HepG2 (cell line): ENCODE measurements at regions not wholly inside any gene's neighbourhood (a gene's known extent, or its start where the extent isn't known, plus 50 kb on each side); places are given as distances from the start of the nearest gene placed in this dataset.
"Not testable (repeated sequence)": the region's sequence is repeated elsewhere in the genome, so short reads cannot be mapped to it uniquely, and the experiment has no call there.

Experiments used
- ATAC-seq: fragments of 200-7000 bp; cut with Tn5 transposase; 3 replicates; pipeline ENCODE4 v1.9.1; 2020; ENCODE audit warnings: mild to moderate bottlenecking, moderate library complexity
- BruUV-seq: library from RNA; stranded (reverse); fragments of 400-500 nt; replicated peaks from 2 replicates; lab custom pipeline; 2021; lab: Mats Ljungman, UMichigan
- CTCF ChIA-PET: fragments of 300-600 bp; formaldehyde crosslinking; extraction: SDS; loops from one replicate; lab custom pipeline; 2021; ENCODE audit warnings: low total read pairs, inconsistent platforms, low intra/inter-chr PET ratio; lab: Yijun Ruan, JAX
- POLR2A ChIA-PET: fragments of 350-600 bp; sonication (Branson Sonifier 250); formaldehyde crosslinking; loops from one replicate; lab custom pipeline; 2020; ENCODE audit warnings: antibody characterized with exemption, inconsistent platforms; lab: Yijun Ruan, JAX
- DNase-seq: peaks from one replicate; pipeline ENCODE4 v3.0.0-alpha.2; 2015; ENCODE audit warnings: low spot score
- FAIRE-seq: peaks from 3 replicates; lab custom pipeline; 2011; peaks lifted over from hg19 to GRCh38; lab: Jason Lieb, UNC
- H2AFZ ChIP-seq: one replicate; pipeline ENCODE4 v1.6.1; 2011; ENCODE audit warnings: low read length, inconsistent platforms
- H3K27ac ChIP-seq: fragments of 300-600 bp; 3 replicates; pipeline ENCODE4 v1.8.0; 2011; ENCODE audit warnings: mixed run types, mild to moderate bottlenecking, mixed read lengths, low read length, inconsistent platforms; ENCODE audit not compliant: insufficient read depth; ENCODE audit errors: extremely low read length
- H3K27me3 ChIP-seq, 2 experiments: fragments of 200-600 bp in 1 of 2; 2 replicates in 1 of 2; 3 replicates in 1 of 2; pipeline versions ENCODE4 v1.6.0 to v1.8.0; 2011; ENCODE audit warnings: low read length in 2 of 2, mild to moderate bottlenecking in 2 of 2, moderate library complexity in 2 of 2, inconsistent platforms in 1 of 2; ENCODE audit not compliant: insufficient read depth in 2 of 2, control insufficient read depth in 1 of 2
- H3K36me3 ChIP-seq, 2 experiments: fragments of 200-600 bp in 1 of 2; replicated peaks in 1 of 2; 2 replicates in 1 of 2; 3 replicates in 1 of 2; pipeline versions ENCODE4 v1.5.1 to v1.8.0; 2011; ENCODE audit warnings: low read length in 2 of 2, inconsistent platforms in 1 of 2; ENCODE audit not compliant: insufficient read depth in 2 of 2, control insufficient read depth in 1 of 2
- H3K4me1 ChIP-seq: 2 replicates; pipeline ENCODE4 v1.5.1; 2012; ENCODE audit warnings: low read length, inconsistent platforms; ENCODE audit not compliant: insufficient read depth
- H3K4me2 ChIP-seq: 2 replicates; pipeline ENCODE4 v1.6.0; 2011; ENCODE audit warnings: low read depth, low read length, inconsistent platforms
- H3K4me3 ChIP-seq, 3 experiments: fragments of 200-600 bp in 1 of 3; sonication (generic), shearing (Covaris generic) in 1 of 3; replicated peaks in 1 of 3; 2 replicates each; pipeline ENCODE4 v1.5.1; 2011 to 2016; ENCODE audit warnings: low read length in 3 of 3, inconsistent platforms in 2 of 3, low read depth in 2 of 3, mild to moderate bottlenecking in 2 of 3, control low read depth in 1 of 3, mixed read lengths in 1 of 3; ENCODE audit not compliant: insufficient read depth in 1 of 3
- H3K79me2 ChIP-seq: one replicate; pipeline ENCODE4 v1.6.1; 2011; ENCODE audit warnings: low read length, inconsistent platforms; ENCODE audit not compliant: insufficient read depth
- H3K9ac ChIP-seq: 2 replicates; pipeline ENCODE4 v1.6.0; 2011; ENCODE audit warnings: mild to moderate bottlenecking, low read depth, low read length, inconsistent platforms; ENCODE audit not compliant: insufficient read depth
- H3K9me3 ChIP-seq: 2 replicates; pipeline ENCODE4 v1.5.1; 2012; ENCODE audit warnings: mild to moderate bottlenecking, low read length
- H4K20me1 ChIP-seq: 2 replicates; pipeline ENCODE4 v1.6.0; 2011; ENCODE audit warnings: inconsistent platforms, mild to moderate bottlenecking, low read length, moderate library complexity; ENCODE audit not compliant: insufficient read depth
- ZNF629 ChIP-seq: sonication (generic); formaldehyde crosslinking; conservative IDR thresholded peaks from 2 replicates; pipeline ENCODE4 v1.5.0; 2020; ENCODE audit warnings: missing genetic modification reagents
- WGBS: methylation state at CpG from one replicate; pipeline ENCODE4 v1.1.6; 2017; ENCODE audit warnings: low lambda C conversion rate; 5-methylcytosine and 5-hydroxymethylcytosine counted together
- in situ Hi-C: cut with HindIII; loops from 2 replicates; pipeline ENCODE4 v1.10.0; 2017; ENCODE audit warnings: low pct_unique_long_range_greater_than_20kb; ENCODE audit not compliant: extremely low pct_ligation_motif_present
- intact Hi-C: fragments of 100-400 bp; cut with micrococcal nuclease; formaldehyde crosslinking; loops from one replicate; pipeline ENCODE4 v1.10.0; 2022; ENCODE audit not compliant: unreplicated experiment

GRCh38 chr16:22576506-22576905 lies 65.8 kb downstream of the NPIPB5 start:
- in situ Hi-C loops, H3K9ac ChIP-seq, H3K4me3 ChIP-seq, DNase-seq, H3K79me2 ChIP-seq, intact Hi-C loops, H4K20me1 ChIP-seq, CTCF ChIA-PET, FAIRE-seq, POLR2A ChIA-PET, H2AFZ ChIP-seq, BruUV-seq, H3K27ac ChIP-seq, H3K4me2 ChIP-seq, H3K4me1 ChIP-seq, H3K36me3 ChIP-seq, H3K9me3 ChIP-seq, ATAC-seq: not testable (repeated sequence)
- 3% methylated on average over 6 of the region's 6 CpGs for WGBS
- 0 out of 2 replicates have a peak, but pooled peaks have one; percentile 63 for TF ChIP-seq ZNF629 (CRISPR knock-in tag)
- peaks cover 7 to 16% of the 10 kb centered on the region in 2 experiments; a peak in 4 of 5 replicates for H3K27me3 ChIP-seq

DNA sequence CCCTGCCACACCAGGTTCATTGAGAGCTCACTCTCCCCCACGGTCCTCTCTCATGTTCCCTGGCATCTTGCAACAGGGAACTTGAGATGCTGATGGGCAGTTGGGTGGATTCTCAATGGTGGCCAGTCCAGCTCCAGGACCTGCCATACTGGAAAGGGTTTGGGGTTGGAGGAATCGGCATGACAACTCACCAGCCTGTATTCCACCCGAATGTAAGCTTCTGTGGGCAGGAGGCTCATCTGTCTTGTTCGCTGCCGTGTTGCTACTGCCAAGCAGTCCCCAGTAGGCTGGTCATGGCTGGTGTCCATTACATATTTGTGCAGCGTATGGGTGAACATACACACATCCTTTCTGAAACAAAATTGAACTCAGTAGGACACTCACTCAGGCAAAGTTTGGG lies 72.5 kb downstream of the NPIPB5 start:
- ATAC-seq, H3K4me2 ChIP-seq, H3K9ac ChIP-seq, FAIRE-seq, H3K4me3 ChIP-seq, intact Hi-C loops, H3K36me3 ChIP-seq, H3K9me3 ChIP-seq, H3K79me2 ChIP-seq, BruUV-seq, H4K20me1 ChIP-seq, DNase-seq, CTCF ChIA-PET, H3K27ac ChIP-seq, H3K4me1 ChIP-seq, in situ Hi-C loops, POLR2A ChIA-PET, H2AFZ ChIP-seq: not testable (repeated sequence)
- peaks cover 0 to 10% of the 10 kb centered on the region in 2 experiments; a peak in 3 of 5 replicates for H3K27me3 ChIP-seq
- 1% methylated on average over 6 of the region's 6 CpGs for WGBS

DNA sequence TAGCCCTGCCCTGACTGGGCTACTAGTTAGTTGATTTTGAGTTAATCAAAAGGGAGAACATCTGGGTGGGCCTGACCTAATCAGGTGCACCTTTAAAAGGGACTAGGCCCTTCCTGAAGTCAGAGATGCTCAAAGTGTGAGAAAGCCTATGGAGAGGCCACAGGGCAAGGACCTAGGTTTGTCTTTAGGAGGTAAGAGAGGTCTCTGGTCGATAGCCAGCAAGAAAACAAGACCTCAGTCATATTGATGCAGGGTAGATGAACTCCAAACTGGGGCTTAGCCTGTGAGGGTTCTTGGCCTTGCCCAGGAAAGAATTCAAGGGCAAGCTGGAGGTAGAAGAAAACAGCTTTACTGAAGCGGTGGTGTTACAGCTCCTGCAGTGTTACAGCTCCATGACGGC lies 73.8 kb downstream of the NPIPB5 start:
- H4K20me1 ChIP-seq, H3K4me2 ChIP-seq, H3K36me3 ChIP-seq, H2AFZ ChIP-seq, H3K79me2 ChIP-seq, BruUV-seq, H3K9me3 ChIP-seq, in situ Hi-C loops, H3K4me3 ChIP-seq, POLR2A ChIA-PET, H3K4me1 ChIP-seq, H3K27ac ChIP-seq, FAIRE-seq, DNase-seq, H3K9ac ChIP-seq, CTCF ChIA-PET, ATAC-seq, intact Hi-C loops: not testable (repeated sequence)
- H3K27me3 ChIP-seq: peaks cover 1 to 11% of the 10 kb centered on the region in 2 experiments; a peak in 4 of 5 replicates
- WGBS: 42% methylated on average over 2 of the region's 3 CpGs

- BruUV-seq, H3K9me3 ChIP-seq, H3K4me1 ChIP-seq, CTCF ChIA-PET, H3K9ac ChIP-seq, H4K20me1 ChIP-seq, FAIRE-seq, H3K4me3 ChIP-seq, DNase-seq, H2AFZ ChIP-seq, H3K27me3 ChIP-seq, intact Hi-C loops, H3K36me3 ChIP-seq, H3K27ac ChIP-seq, ATAC-seq, POLR2A ChIA-PET, H3K4me2 ChIP-seq, H3K79me2 ChIP-seq, in situ Hi-C loops: not testable (repeated sequence)
- WGBS: no CpG with 5 or more reads among the region's 5 CpGs
Observed at GRCh38 chr16:22584941-22585340, 74.2 kb downstream of the NPIPB5 start.
